Astrocyte of the cerebellum (primary cell): ENCODE measurements at regions not wholly inside any gene's neighbourhood (a gene's known extent, or its start where the extent isn't known, plus 50 kb on each side); places are given as distances from the start of the nearest gene placed in this dataset.

ENCODE experiments used
- DNase-seq: peaks from one replicate; pipeline ENCODE4 v3.0.0-alpha.2; 2011; ENCODE audit warnings: low read depth
- H3K4me3 ChIP-seq: 2 replicates; pipeline ENCODE4 v1.5.1; 2011; ENCODE audit warnings: mild to moderate bottlenecking, low read depth, low read length, moderate library complexity
- CTCF ChIP-seq: IDR thresholded peaks from 2 replicates; pipeline ENCODE4 v1.5.1; 2012; ENCODE audit warnings: low read length, low read depth, moderate library complexity, mild to moderate bottlenecking; ENCODE audit errors: missing control alignments
- in situ Hi-C: cut with HindIII; loops from 2 replicates; pipeline ENCODE4 v1.10.0; 2017; ENCODE audit warnings: low sequenced_read_pairs

GRCh38 chr17:83179374-83179773 is 100.0 kb downstream of the METRNL start:
- TF ChIP-seq CTCF = no peak
- in situ Hi-C loops = no loop called here
- H3K4me3 ChIP-seq = no peak overlapping the region
- DNase-seq = no peak

- in situ Hi-C loops = no loop called here
- no peak for DNase-seq
- no peak overlapping the region for H3K4me3 ChIP-seq
- no peak for TF ChIP-seq CTCF
These were observed 100.4 kb downstream of the METRNL start for GRCh38 chr17:83179811-83180210.

- in situ Hi-C loops = no loop called here
- no peak for DNase-seq
- H3K4me3 ChIP-seq = no peak overlapping the region
- TF ChIP-seq CTCF = no peak
These were observed 101.0 kb downstream of the METRNL start for GRCh38 chr17:83180264-83180995.

- TF ChIP-seq CTCF = no peak
- no peak overlapping the region for H3K4me3 ChIP-seq
- in situ Hi-C loops = no loop called here
- no peak for DNase-seq
These were observed 101.6 kb downstream of the METRNL start for GRCh38 chr17:83180996-83181481.

- in situ Hi-C loops = no loop called here
- no peak for TF ChIP-seq CTCF
- no peak overlapping the region for H3K4me3 ChIP-seq
- DNase-seq = no peak
These were observed 102.7 kb downstream of the METRNL start for GRCh38 chr17:83181991-83182619.

GRCh38 chr17:83182620-83183101 is 103.3 kb downstream of the METRNL start:
- in situ Hi-C loops = no loop called here
- no peak overlapping the region for H3K4me3 ChIP-seq
- no peak for DNase-seq
- no peak for TF ChIP-seq CTCF
